Inflammatory macrophage treated with lipopolysaccharide for 4 hours (primary cell): ENCODE measurements at regions not wholly inside any gene's neighbourhood (a gene's known extent, or its start where the extent isn't known, plus 50 kb on each side); places are given as distances from the start of the nearest gene placed in this dataset.
"Not testable (repeated sequence)": the region's sequence is repeated elsewhere in the genome, so short reads cannot be mapped to it uniquely, and the experiment has no call there.

Experiments used
- DNase-seq: peaks from one replicate; pipeline ENCODE4 v3.0.0-alpha.2; 2020

DNA sequence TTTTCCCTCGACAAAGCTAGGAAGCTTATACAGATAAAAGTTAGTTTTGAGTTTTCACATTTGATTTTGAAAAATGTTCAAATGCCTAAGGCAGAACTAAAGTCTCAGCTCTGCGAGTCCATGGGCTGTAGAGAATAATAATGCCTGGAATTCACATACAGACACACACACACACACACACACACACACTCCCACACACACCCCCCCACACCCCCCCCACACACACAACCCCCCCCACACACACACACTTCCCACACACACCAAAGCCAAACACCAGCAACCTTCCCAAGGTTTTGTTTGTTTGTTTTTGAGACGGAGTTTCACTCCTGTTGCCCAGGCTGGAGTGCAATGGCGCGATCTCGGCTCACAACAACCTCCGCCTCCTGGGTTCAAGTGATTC is 62.8 kb upstream of the EIF5 start:
- DNase-seq = no peak

- no peak for DNase-seq
Measured at GRCh38 chr14:103273145-103273744, 60.8 kb upstream of the EIF5 start.

- no peak for DNase-seq
Measured at GRCh38 chr14:103273745-103274615, 60.1 kb upstream of the EIF5 start.

GRCh38 chr14:103275000-103275399 is 59.0 kb upstream of the EIF5 start:
- no peak for DNase-seq

- peak; percentile 54 for DNase-seq
Measured at GRCh38 chr14:103277931-103278330, 56.1 kb upstream of the EIF5 start.

GRCh38 chr14:103279142-103280025 is 54.7 kb upstream of the EIF5 start:
- DNase-seq = no peak

- DNase-seq = peak; percentile 80
Measured at GRCh38 chr14:103280278-103280928, 53.6 kb upstream of the EIF5 start.

- peak; percentile 64 for DNase-seq
Measured at GRCh38 chr14:103281496-103282231, 52.4 kb upstream of the EIF5 start.

DNA sequence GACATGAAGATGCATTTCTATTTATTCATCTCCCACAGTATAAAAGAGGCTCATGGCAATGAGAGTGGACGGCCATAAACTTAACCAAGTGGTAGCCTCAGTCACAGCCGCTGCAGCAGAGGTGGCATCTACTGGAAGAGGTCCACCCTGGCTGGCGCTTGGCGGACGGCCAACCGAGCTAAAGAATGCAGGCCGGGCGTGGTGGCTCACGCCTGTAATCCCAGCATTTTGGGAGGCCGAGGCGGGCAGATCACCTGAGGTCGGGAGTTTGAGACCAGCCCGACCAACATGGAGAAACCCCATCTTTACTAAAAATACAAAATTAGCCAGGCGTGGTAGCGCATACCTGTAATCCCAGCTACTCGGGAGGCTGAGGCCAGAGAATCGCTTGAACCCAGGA is 51.7 kb upstream of the EIF5 start:
- DNase-seq = not testable (repeated sequence)

- DNase-seq = no peak
Measured at GRCh38 chr14:103282932-103283331, 51.1 kb upstream of the EIF5 start.

DNA sequence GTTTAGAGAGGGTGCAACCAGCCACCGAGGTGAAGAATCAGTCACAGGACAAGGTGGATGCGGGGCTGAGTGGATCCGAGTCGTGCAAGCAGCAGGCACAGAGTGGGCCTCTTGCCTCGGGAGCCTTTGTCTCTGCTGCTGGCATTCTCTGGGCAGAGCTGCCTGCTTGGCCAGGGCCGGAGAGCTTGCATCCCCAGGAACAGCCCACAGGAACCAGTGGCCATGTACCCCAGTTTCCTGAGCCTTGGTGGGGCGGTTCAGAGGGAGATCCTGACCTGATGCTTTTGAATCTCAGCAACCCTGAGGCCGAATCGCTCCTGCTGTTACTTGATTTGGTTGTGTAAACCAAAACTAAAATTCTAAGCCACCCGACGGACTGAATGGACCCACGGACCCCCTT is 50.1 kb upstream of the EIF5 start:
- no peak for DNase-seq
